ENCODE measurements at regions not wholly inside any gene's neighbourhood (a gene's known extent, or its start where the extent isn't known, plus 50 kb on each side); places are given as distances from the start of the nearest gene placed in this dataset.

DNA sequence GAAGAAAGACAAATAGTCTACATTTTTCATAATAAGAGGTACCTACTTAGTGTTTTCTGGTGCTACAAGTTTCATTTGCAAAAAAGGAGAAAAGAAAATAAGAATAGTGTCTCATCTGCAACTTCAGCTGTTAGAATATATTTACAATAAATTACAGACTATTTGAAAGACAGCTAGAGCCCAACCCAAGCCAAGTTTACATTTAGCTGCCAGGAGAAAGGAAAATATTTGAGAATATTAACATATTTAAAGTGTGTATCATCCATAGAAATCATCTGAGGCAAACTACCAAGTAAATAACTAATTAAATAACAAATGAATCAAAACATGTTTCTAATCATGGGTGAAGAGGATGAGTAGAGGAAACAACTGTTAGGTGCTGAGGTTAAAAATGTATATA, 209.2 kb upstream of the ZSWIM2 start:
- Mint-ChIP-seq H3K4me1 (no peaks in the 10 kb centered on the region), H3K9me3 (no peaks in the 10 kb centered on the region), H3K4me3 (no peak overlapping the region), H3K36me3 (no peaks in the 10 kb centered on the region), H3K27me3 (ENCODE audit: insufficient read depth, low read depth) (no peaks in the 10 kb centered on the region), H3K27ac (no peak overlapping the region)
- Histone ChIP-seq H3K27me3 (no peaks in the 10 kb centered on the region), H3K4me2 (no peak overlapping the region), H3K4me3 (no peak overlapping the region), H3K27ac (no peak overlapping the region), H2AFZ (replicated peaks) (no peak overlapping the region), H3K4me1 (no peaks in the 10 kb centered on the region), H3F3A (ENCODE audit: low read depth) (no peaks in the 10 kb centered on the region), H3K9me3 (ENCODE audit: low read depth) (no peaks in the 10 kb centered on the region), H3K9ac (no peak overlapping the region), H3K36me3 (no peaks in the 10 kb centered on the region), H4K20me1 (ENCODE audit: low read depth) (no peaks in the 10 kb centered on the region), H3K79me2 (ENCODE audit: low read depth) (no peaks in the 10 kb centered on the region)
- no peak for TF ChIP-seq EZH2 (IDR thresholded peaks at IDR 0.05)
- TF ChIP-seq, protein P1, sequence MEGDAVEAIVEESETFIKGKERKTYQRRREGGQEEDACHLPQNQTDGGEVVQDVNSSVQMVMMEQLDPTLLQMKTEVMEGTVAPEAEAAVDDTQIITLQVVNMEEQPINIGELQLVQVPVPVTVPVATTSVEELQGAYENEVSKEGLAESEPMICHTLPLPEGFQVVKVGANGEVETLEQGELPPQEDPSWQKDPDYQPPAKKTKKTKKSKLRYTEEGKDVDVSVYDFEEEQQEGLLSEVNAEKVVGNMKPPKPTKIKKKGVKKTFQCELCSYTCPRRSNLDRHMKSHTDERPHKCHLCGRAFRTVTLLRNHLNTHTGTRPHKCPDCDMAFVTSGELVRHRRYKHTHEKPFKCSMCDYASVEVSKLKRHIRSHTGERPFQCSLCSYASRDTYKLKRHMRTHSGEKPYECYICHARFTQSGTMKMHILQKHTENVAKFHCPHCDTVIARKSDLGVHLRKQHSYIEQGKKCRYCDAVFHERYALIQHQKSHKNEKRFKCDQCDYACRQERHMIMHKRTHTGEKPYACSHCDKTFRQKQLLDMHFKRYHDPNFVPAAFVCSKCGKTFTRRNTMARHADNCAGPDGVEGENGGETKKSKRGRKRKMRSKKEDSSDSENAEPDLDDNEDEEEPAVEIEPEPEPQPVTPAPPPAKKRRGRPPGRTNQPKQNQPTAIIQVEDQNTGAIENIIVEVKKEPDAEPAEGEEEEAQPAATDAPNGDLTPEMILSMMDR (IDR thresholded peaks at IDR 0.05): no peak
- TF ChIP-seq EZH2phosphoT487 (IDR thresholded peaks at IDR 0.05): no peak
- DNase-seq (ENCODE audit: low spot score): no peak

DNA sequence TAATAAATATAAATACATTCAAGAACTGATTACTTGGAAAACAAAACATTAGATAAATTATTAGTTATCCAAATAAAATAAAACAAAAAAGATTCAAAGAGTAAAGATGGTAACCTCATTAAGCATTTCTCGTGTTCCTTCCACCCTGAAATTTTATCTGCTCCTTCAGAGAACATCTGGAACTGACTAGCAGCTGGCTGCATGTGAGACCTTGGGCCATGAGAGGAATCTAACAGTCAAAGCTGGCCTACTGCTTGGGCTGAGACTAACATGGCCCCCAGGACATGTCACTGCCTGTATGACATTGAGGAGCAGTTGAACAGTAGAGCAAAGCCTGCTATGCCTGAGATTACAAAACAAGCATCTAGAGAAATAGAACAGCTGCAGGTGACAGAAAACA, 208.5 kb upstream of the ZSWIM2 start:
- H3K27me3 Mint-ChIP-seq (ENCODE audit: insufficient read depth, low read depth): no peaks in the 10 kb centered on the region
- H3K4me3 ChIP-seq: no peak overlapping the region
- no peaks in the 10 kb centered on the region for H3K79me2 ChIP-seq (ENCODE audit: low read depth)
- H4K20me1 ChIP-seq (ENCODE audit: low read depth): no peaks in the 10 kb centered on the region
- no peak overlapping the region for H3K4me3 Mint-ChIP-seq
- no peaks in the 10 kb centered on the region for H3K4me1 Mint-ChIP-seq
- no peaks in the 10 kb centered on the region for H3K9me3 ChIP-seq (ENCODE audit: low read depth)
- no peaks in the 10 kb centered on the region for H3K36me3 ChIP-seq
- H3K4me2 ChIP-seq: no peak overlapping the region
- H3K27ac Mint-ChIP-seq: no peak overlapping the region
- H3K4me1 ChIP-seq: no peaks in the 10 kb centered on the region
- H3K9ac ChIP-seq: no peak overlapping the region
- DNase-seq (ENCODE audit: low spot score): no peak
- no peaks in the 10 kb centered on the region for H3K9me3 Mint-ChIP-seq
- H3K27me3 ChIP-seq: no peaks in the 10 kb centered on the region
- H2AFZ ChIP-seq (replicated peaks): no peak overlapping the region
- no peaks in the 10 kb centered on the region for H3K36me3 Mint-ChIP-seq
- H3F3A ChIP-seq (ENCODE audit: low read depth): no peaks in the 10 kb centered on the region
- TF ChIP-seq EZH2 (IDR thresholded peaks at IDR 0.05) (no peak), EZH2phosphoT487 (IDR thresholded peaks at IDR 0.05) (no peak)
- TF ChIP-seq, protein P1 (IDR thresholded peaks at IDR 0.05): no peak
- no peak overlapping the region for H3K27ac ChIP-seq

DNA sequence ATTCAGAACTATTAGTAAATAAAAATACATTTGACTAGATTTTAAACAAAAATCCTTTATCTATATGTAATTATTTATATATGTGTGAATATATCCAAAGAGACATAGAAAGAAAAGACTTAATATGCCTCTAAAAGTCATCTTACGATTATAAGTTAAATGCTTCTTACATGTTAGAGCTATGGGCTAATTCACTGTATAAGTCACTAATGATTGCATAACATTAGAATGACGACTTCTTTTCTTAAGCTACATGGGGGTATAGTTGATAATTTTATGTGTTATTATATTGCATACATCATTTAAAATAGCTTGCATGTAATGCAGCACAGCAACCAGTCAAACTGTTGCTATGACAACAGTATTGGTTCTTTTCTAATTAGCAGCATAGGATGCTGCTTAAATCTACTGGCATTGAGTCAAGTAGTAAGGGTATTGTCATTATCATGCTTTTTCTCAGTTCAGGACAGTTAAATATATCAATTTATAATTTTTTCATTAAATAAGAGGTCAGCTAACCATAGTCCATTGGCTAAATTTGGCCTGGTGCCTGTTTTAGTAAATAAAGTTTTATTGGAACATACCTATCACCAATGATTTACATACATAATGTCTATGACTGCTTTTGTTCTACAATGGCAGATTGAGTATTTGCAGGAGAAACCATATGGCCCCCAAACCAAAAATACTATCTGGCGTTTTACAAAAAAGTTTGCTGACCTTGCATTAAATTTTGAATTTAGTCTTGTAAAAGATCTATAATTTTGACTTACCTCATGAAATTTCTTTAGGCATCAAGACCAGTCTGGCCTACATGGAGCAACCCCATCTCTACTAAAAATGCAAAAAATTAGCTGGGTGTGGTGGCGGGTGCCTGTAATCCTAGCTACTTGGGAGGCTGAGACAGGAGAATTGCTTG, 207.7 kb upstream of the ZSWIM2 start:
- H3K36me3 ChIP-seq: no peaks in the 10 kb centered on the region
- no peaks in the 10 kb centered on the region for H3K9me3 Mint-ChIP-seq
- H3K79me2 ChIP-seq (ENCODE audit: low read depth): no peaks in the 10 kb centered on the region
- no peak overlapping the region for H3K4me3 ChIP-seq
- H3K4me2 ChIP-seq: no peak overlapping the region
- H3K27me3 ChIP-seq: no peaks in the 10 kb centered on the region
- no peak overlapping the region for H3K27ac Mint-ChIP-seq
- no peaks in the 10 kb centered on the region for H3K4me1 ChIP-seq
- H3K4me1 Mint-ChIP-seq: no peaks in the 10 kb centered on the region
- TF ChIP-seq, protein P1 (IDR thresholded peaks at IDR 0.05): no peak
- TF ChIP-seq EZH2 (IDR thresholded peaks at IDR 0.05): no peak
- TF ChIP-seq EZH2phosphoT487 (IDR thresholded peaks at IDR 0.05): no peak
- no peak overlapping the region for H3K27ac ChIP-seq
- H3K9ac ChIP-seq: no peak overlapping the region
- no peaks in the 10 kb centered on the region for H3K36me3 Mint-ChIP-seq
- H3K27me3 Mint-ChIP-seq (ENCODE audit: insufficient read depth, low read depth): no peaks in the 10 kb centered on the region
- no peaks in the 10 kb centered on the region for H3F3A ChIP-seq (ENCODE audit: low read depth)
- no peaks in the 10 kb centered on the region for H4K20me1 ChIP-seq (ENCODE audit: low read depth)
- H2AFZ ChIP-seq (replicated peaks): no peak overlapping the region
- H3K4me3 Mint-ChIP-seq: no peak overlapping the region
- no peaks in the 10 kb centered on the region for H3K9me3 ChIP-seq (ENCODE audit: low read depth)
- DNase-seq (ENCODE audit: low spot score): no peak

Data from neural progenitor cell (in vitro differentiated cells).